Coronary artery (tissue), 2 donors: ENCODE measurements at regions not wholly inside any gene's neighbourhood (a gene's known extent, or its start where the extent isn't known, plus 50 kb on each side); places are given as distances from the start of the nearest gene placed in this dataset.

Experiments
- DNase-seq: peaks from one replicate; pipeline ENCODE4 v3.0.0-alpha.2; 2017; ENCODE audit warnings: low spot score
- H3K27ac ChIP-seq, 2 donors: fragments of 200-600 bp; sonication (generic); one replicate each; pipeline ENCODE4 v1.5.1; 2016 to 2019
- H3K4me3 ChIP-seq: fragments of 200-600 bp; sonication (generic); 2 replicates; pipeline ENCODE4 v1.5.1; 2016; ENCODE audit warnings: mild to moderate bottlenecking, moderate library complexity
- CTCF ChIP-seq: fragments of 200-600 bp; sonication (generic); IDR thresholded peaks from one replicate; pipeline ENCODE4 v1.5.1; 2019; ENCODE audit warnings: antibody characterized with exemption

- no peak for TF ChIP-seq CTCF
- H3K4me3 ChIP-seq = no peak overlapping the region
- H3K27ac ChIP-seq = no peak overlapping the region
- no peak for DNase-seq
Measured at GRCh38 chr12:60704171-60704914, 1108.5 kb downstream of the SLC16A7 start.

- no peak for DNase-seq
- no peak for TF ChIP-seq CTCF
Measured at GRCh38 chr12:60710246-60710645, 1114.4 kb downstream of the SLC16A7 start.

GRCh38 chr12:60714141-60714900 lies 1118.5 kb downstream of the SLC16A7 start:
- no peak for TF ChIP-seq CTCF
- Histone ChIP-seq H3K4me3 (no peak overlapping the region), H3K27ac (no peak overlapping the region)
- DNase-seq = no peak

More at GRCh38 chr12:60710246-60710645, 1114.4 kb downstream of the SLC16A7 start:
- no peak overlapping the region for H3K4me3 ChIP-seq
- no peak overlapping the region for H3K27ac ChIP-seq

- no peak for TF ChIP-seq CTCF
- Histone ChIP-seq H3K27ac (no peak overlapping the region), H3K4me3 (no peak overlapping the region)
- DNase-seq = no peak
Measured at GRCh38 chr12:60724475-60724874, 1128.6 kb downstream of the SLC16A7 start.

- no peak overlapping the region for H3K27ac ChIP-seq
- H3K4me3 ChIP-seq = no peak overlapping the region
- TF ChIP-seq CTCF = no peak
- DNase-seq = no peak
Measured at GRCh38 chr12:60724984-60725383, 1129.2 kb downstream of the SLC16A7 start.

GRCh38 chr12:60752589-60752988 lies 1156.8 kb downstream of the SLC16A7 start:
- no peak overlapping the region for H3K4me3 ChIP-seq
- no peak for TF ChIP-seq CTCF
- DNase-seq = no peak

GRCh38 chr12:60758224-60758623 lies 1162.4 kb downstream of the SLC16A7 start:
- H3K4me3 ChIP-seq = no peak overlapping the region
- H3K27ac ChIP-seq = no peak overlapping the region
- DNase-seq = no peak
- no peak for TF ChIP-seq CTCF

More at GRCh38 chr12:60752589-60752988, 1156.8 kb downstream of the SLC16A7 start:
- H3K27ac ChIP-seq = no peak overlapping the region
